Neural progenitor cell (in vitro differentiated cells): ENCODE measurements at regions not wholly inside any gene's neighbourhood (a gene's known extent, or its start where the extent isn't known, plus 50 kb on each side); places are given as distances from the start of the nearest gene placed in this dataset.

Source experiments
- CTCF ChIP-seq: fragments of 200-600 bp; sonication (generic); IDR thresholded peaks from 2 replicates; pipeline ENCODE4 v1.5.1; 2017; ENCODE audit warnings: antibody characterized with exemption, mild to moderate bottlenecking
- EZH2phosphoT487 ChIP-seq: fragments of 200-600 bp; sonication (generic); IDR thresholded peaks from 2 replicates; pipeline ENCODE4 v1.6.1; 2017; ENCODE audit warnings: antibody characterized with exemption

GRCh38 chr6:120141601-120142000 is 792.0 kb upstream of the MAN1A1 start:
- no peak for TF ChIP-seq CTCF
- no peak for TF ChIP-seq EZH2phosphoT487
